ENCODE measurements at regions not wholly inside any gene's neighbourhood (a gene's known extent, or its start where the extent isn't known, plus 50 kb on each side); places are given as distances from the start of the nearest gene placed in this dataset.

- H3K4me3 ChIP-seq (ENCODE audit: low read depth in 1 of 2, low read length in 2 of 2) = no peak overlapping the region
- DNase-seq (no peak), ATAC-seq (ENCODE audit: insufficient read depth, low read depth) (no peak)
- H4K20me1 ChIP-seq (ENCODE audit: insufficient read depth, low read length) = no peaks in the 10 kb centered on the region
- TF ChIP-seq CTCF (IDR thresholded peaks at IDR 0.05; ENCODE audit: borderline replicate concordance, extremely low read depth, low read length, poor library complexity, severe bottlenecking) = no peak
- no peak for TF ChIP-seq EZH2 (IDR thresholded peaks at IDR 0.05; ENCODE audit: borderline replicate concordance, low read depth, low read length, severe bottlenecking)
- no peak overlapping the region for H3K27ac ChIP-seq (ENCODE audit: low read length)
- H3K4me1 ChIP-seq (ENCODE audit: insufficient read depth, low read length) = no peaks in the 10 kb centered on the region
- H3K9me3 ChIP-seq (ENCODE audit: insufficient read depth, low read length, severe bottlenecking) = no peaks in the 10 kb centered on the region
- no peaks in the 10 kb centered on the region for H3K27me3 ChIP-seq (ENCODE audit: insufficient read depth, low read length, poor library complexity)
- H3K9ac ChIP-seq (ENCODE audit: low read depth, low read length) = no peak overlapping the region
- no peak overlapping the region for H2AFZ ChIP-seq (ENCODE audit: low read depth, low read length)
- H3K79me2 ChIP-seq (ENCODE audit: insufficient read depth, low read length) = no peaks in the 10 kb centered on the region
- no peak overlapping the region for H3K4me2 ChIP-seq (ENCODE audit: insufficient read depth, low read length)
- no peaks in the 10 kb centered on the region for H3K36me3 ChIP-seq (ENCODE audit: insufficient read depth, low read length)
Observed at GRCh38 chr11:28596816-28597215, 488.6 kb downstream of the METTL15 start.

DNA sequence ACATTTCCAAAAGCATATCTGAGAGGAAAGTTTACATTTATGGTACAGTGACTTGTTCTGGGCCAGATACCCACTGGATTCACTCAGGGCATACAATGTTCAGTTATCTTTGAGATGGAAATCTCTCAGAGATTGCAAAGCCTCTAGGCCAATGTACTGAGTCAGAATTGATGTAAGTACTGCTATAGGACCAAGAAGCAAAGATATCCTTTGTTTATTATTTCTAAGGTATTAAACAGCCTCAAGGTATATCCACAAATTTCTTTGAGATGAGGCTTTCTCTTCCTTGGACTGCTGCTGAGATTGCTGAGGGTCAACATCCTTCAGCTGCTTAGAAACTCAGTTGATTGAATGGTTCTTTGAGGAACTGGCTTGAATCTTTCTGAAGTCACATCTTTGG, 484.0 kb downstream of the METTL15 start:
- Histone ChIP-seq H3K4me3 (ENCODE audit: low read depth in 1 of 2, low read length in 2 of 2) (no peak overlapping the region), H3K9ac (ENCODE audit: low read depth, low read length) (no peak overlapping the region), H2AFZ (ENCODE audit: low read depth, low read length) (no peak overlapping the region), H3K27ac (ENCODE audit: low read length) (no peak overlapping the region), H3K9me3 (ENCODE audit: insufficient read depth, low read length, severe bottlenecking) (no peaks in the 10 kb centered on the region), H4K20me1 (ENCODE audit: insufficient read depth, low read length) (no peaks in the 10 kb centered on the region), H3K4me2 (ENCODE audit: insufficient read depth, low read length) (no peak overlapping the region), H3K27me3 (ENCODE audit: insufficient read depth, low read length, poor library complexity) (no peaks in the 10 kb centered on the region), H3K36me3 (ENCODE audit: insufficient read depth, low read length) (no peaks in the 10 kb centered on the region), H3K79me2 (ENCODE audit: insufficient read depth, low read length) (no peaks in the 10 kb centered on the region), H3K4me1 (ENCODE audit: insufficient read depth, low read length) (no peaks in the 10 kb centered on the region)
- TF ChIP-seq CTCF (IDR thresholded peaks at IDR 0.05; ENCODE audit: borderline replicate concordance, extremely low read depth, low read length, poor library complexity, severe bottlenecking) (no peak), EZH2 (IDR thresholded peaks at IDR 0.05; ENCODE audit: borderline replicate concordance, low read depth, low read length, severe bottlenecking) (no peak)
- DNase-seq (no peak), ATAC-seq (ENCODE audit: insufficient read depth, low read depth) (no peak)

- Histone ChIP-seq H3K4me1 (ENCODE audit: insufficient read depth, low read length) (no peaks in the 10 kb centered on the region), H2AFZ (ENCODE audit: low read depth, low read length) (no peak overlapping the region)
Observed at GRCh38 chr11:28584992-28585391, 476.8 kb downstream of the METTL15 start.

More at GRCh38 chr11:28584992-28585391, 476.8 kb downstream of the METTL15 start:
- Histone ChIP-seq H3K9me3 (ENCODE audit: insufficient read depth, low read length, severe bottlenecking) (no peaks in the 10 kb centered on the region), H3K36me3 (ENCODE audit: insufficient read depth, low read length) (no peaks in the 10 kb centered on the region), H3K4me2 (ENCODE audit: insufficient read depth, low read length) (no peak overlapping the region), H3K9ac (ENCODE audit: low read depth, low read length) (no peak overlapping the region), H3K27me3 (ENCODE audit: insufficient read depth, low read length, poor library complexity) (no peaks in the 10 kb centered on the region), H3K4me3 (ENCODE audit: low read depth in 1 of 2, low read length in 2 of 2) (no peak overlapping the region), H3K27ac (ENCODE audit: low read length) (no peak overlapping the region), H3K79me2 (ENCODE audit: insufficient read depth, low read length) (no peaks in the 10 kb centered on the region), H4K20me1 (ENCODE audit: insufficient read depth, low read length) (no peaks in the 10 kb centered on the region)
- DNase-seq = no peak
- TF ChIP-seq EZH2 (IDR thresholded peaks at IDR 0.05; ENCODE audit: borderline replicate concordance, low read depth, low read length, severe bottlenecking) (no peak), CTCF (IDR thresholded peaks at IDR 0.05; ENCODE audit: borderline replicate concordance, extremely low read depth, low read length, poor library complexity, severe bottlenecking) (no peak)
- no peak for ATAC-seq (ENCODE audit: insufficient read depth, low read depth)

All from DND-41 (cell line).